H1 (cell line): ENCODE measurements at regions not wholly inside any gene's neighbourhood (a gene's known extent, or its start where the extent isn't known, plus 50 kb on each side); places are given as distances from the start of the nearest gene placed in this dataset.

Experiments used
- CTCF ChIA-PET: fragments of 300-600 bp; sonication (Branson Sonifier 250); formaldehyde crosslinking; loops from one replicate; lab custom pipeline; 2021; ENCODE audit not compliant: partially characterized antibody; lab: Charles Lee
- POLR2A ChIA-PET: fragments of 300-600 bp; sonication (Branson Sonifier 250); formaldehyde crosslinking; loops from one replicate; lab custom pipeline; 2021; ENCODE audit warnings: inconsistent platforms; ENCODE audit not compliant: partially characterized antibody; lab: Charles Lee
- DNase-seq, 2 experiments: peaks; one replicate each; pipeline versions ENCODE4 v3.0.0 to v3.0.0-alpha.2; 2010 to 2022; ENCODE audit warnings: low spot score in 2 of 2, low read depth in 1 of 2, mixed read lengths in 1 of 2
- FAIRE-seq: peaks from 2 replicates; lab custom pipeline; 2011; peaks lifted over from hg19 to GRCh38; lab: Jason Lieb, UNC
- H2AFZ ChIP-seq: 2 replicates; pipeline ENCODE4 v1.8.1; 2012; ENCODE audit warnings: low read length, inconsistent platforms
- H2AK5ac ChIP-seq: 2 replicates; pipeline ENCODE4 v1.6.1; 2013; ENCODE audit warnings: low read depth, low read length
- H2BK120ac ChIP-seq: replicated peaks from 2 replicates; pipeline ENCODE3; 2013; ENCODE audit warnings: low read depth, low read length, inconsistent platforms
- H2BK12ac ChIP-seq: 2 replicates; pipeline ENCODE4 v1.6.1; 2013; ENCODE audit warnings: low read depth, low read length
- H2BK15ac ChIP-seq: 2 replicates; pipeline ENCODE4 v1.6.1; 2013; ENCODE audit warnings: low read length
- H2BK20ac ChIP-seq: 2 replicates; pipeline ENCODE4 v1.6.1; 2013; ENCODE audit warnings: low read length
- H2BK5ac ChIP-seq: 2 replicates; pipeline ENCODE4 v1.6.1; 2013; ENCODE audit warnings: low read depth, low read length
- H3K14ac ChIP-seq: 2 replicates; pipeline ENCODE4 v1.6.1; 2013; ENCODE audit warnings: inconsistent platforms; ENCODE audit not compliant: insufficient read length
- H3K18ac ChIP-seq: 2 replicates; pipeline ENCODE4 v1.6.1; 2013; ENCODE audit warnings: low read length; ENCODE audit errors: extremely low read depth
- H3K23ac ChIP-seq: 2 replicates; pipeline ENCODE4 v1.6.1; 2013; ENCODE audit warnings: inconsistent platforms; ENCODE audit not compliant: insufficient read length
- H3K23me2 ChIP-seq: 2 replicates; pipeline ENCODE4 v1.6.1; 2013; ENCODE audit warnings: low read depth, low read length
- H3K27ac ChIP-seq: 2 replicates; pipeline ENCODE4 v1.6.1; 2011; ENCODE audit warnings: low read depth, low read length, inconsistent platforms
- H3K27me3 ChIP-seq, 4 experiments: replicated peaks in 1 of 4; 1 replicate in 1 of 4; 2 replicates in 3 of 4; pipeline versions ENCODE4 v1.6.1 to v1.8.1; 2011 to 2013; ENCODE audit warnings: low read length in 3 of 4, mild to moderate bottlenecking in 3 of 4, inconsistent platforms in 2 of 4, mixed read lengths in 2 of 4, moderate library complexity in 1 of 4; ENCODE audit not compliant: control insufficient read depth in 3 of 4, insufficient read depth in 3 of 4; ENCODE audit errors: extremely low read depth in 1 of 4
- H3K36me3 ChIP-seq, 4 experiments: 2 replicates each; pipeline versions ENCODE4 v1.6.1 to v1.8.1; 2011 to 2013; ENCODE audit warnings: mild to moderate bottlenecking in 4 of 4, low read length in 3 of 4, moderate library complexity in 2 of 4, control low read depth in 1 of 4, inconsistent platforms in 1 of 4; ENCODE audit not compliant: insufficient read depth in 4 of 4, control insufficient read depth in 2 of 4
- H3K4ac ChIP-seq: replicated peaks from 2 replicates; pipeline ENCODE3; 2013; ENCODE audit warnings: low read length, low read depth, mixed read lengths, inconsistent platforms; ENCODE audit not compliant: insufficient read length
- H3K4me1 ChIP-seq, 4 experiments: replicated peaks in 1 of 4; 1 replicate in 1 of 4; 2 replicates in 3 of 4; pipeline versions ENCODE4 v1.6.1 to v1.8.1; 2011 to 2013; ENCODE audit warnings: low read length in 3 of 4, inconsistent platforms in 2 of 4, mixed read lengths in 1 of 4; ENCODE audit not compliant: insufficient read depth in 4 of 4, control insufficient read depth in 3 of 4
- H3K4me2 ChIP-seq, 2 experiments: 2 replicates each; pipeline versions ENCODE4 v1.6.1 to v1.8.1; 2011 to 2013; ENCODE audit warnings: low read depth in 2 of 2, low read length in 2 of 2, control low read depth in 1 of 2, inconsistent platforms in 1 of 2, mild to moderate bottlenecking in 1 of 2; ENCODE audit not compliant: insufficient read depth in 1 of 2
- H3K4me3 ChIP-seq, 4 experiments: fragments of 200-600, 300-600 bp in 1 of 4; sonication (generic), shearing (Covaris generic), sonication (Bioruptor Twin) in 1 of 4; 2 replicates each; pipeline versions ENCODE4 v1.5.1 to v1.8.1; 2011 to 2016; ENCODE audit warnings: low read length in 4 of 4, low read depth in 3 of 4, control low read depth in 2 of 4, inconsistent platforms in 2 of 4, mild to moderate bottlenecking in 2 of 4, mixed read lengths in 1 of 4, moderate library complexity in 1 of 4; ENCODE audit not compliant: insufficient read depth in 2 of 4; ENCODE audit errors: extremely low read depth in 1 of 4
- H3K56ac ChIP-seq: replicated peaks from 2 replicates; pipeline ENCODE3; 2013; ENCODE audit warnings: low read depth, mild to moderate bottlenecking, mixed read lengths, low read length, inconsistent platforms; ENCODE audit not compliant: insufficient read length
- H3K79me1 ChIP-seq: 2 replicates; pipeline ENCODE4 v1.6.1; 2013; ENCODE audit warnings: low read depth, low read length, control low read depth
- H3K79me2 ChIP-seq, 2 experiments: 2 replicates each; pipeline versions ENCODE4 v1.6.1 to v1.8.1; 2012 to 2013; ENCODE audit warnings: low read length in 2 of 2, mild to moderate bottlenecking in 2 of 2, inconsistent platforms in 1 of 2; ENCODE audit not compliant: insufficient read depth in 2 of 2, control insufficient read depth in 1 of 2
- H3K9ac ChIP-seq, 4 experiments: replicated peaks in 1 of 4; 1 replicate in 1 of 4; 2 replicates in 3 of 4; pipeline versions ENCODE4 v1.6.1 to v1.8.1; 2011 to 2013; ENCODE audit warnings: low read depth in 3 of 4, low read length in 3 of 4, control low read depth in 2 of 4, mild to moderate bottlenecking in 2 of 4, moderate library complexity in 2 of 4, inconsistent platforms in 1 of 4; ENCODE audit errors: extremely low read depth in 1 of 4
- H3K9me3 ChIP-seq, 2 experiments: 2 replicates each; pipeline versions ENCODE4 v1.6.1 to v1.8.1; 2012 to 2013; ENCODE audit warnings: mild to moderate bottlenecking in 2 of 2, moderate library complexity in 2 of 2, control low read depth in 1 of 2, inconsistent platforms in 1 of 2, low read depth in 1 of 2, low read length in 1 of 2, mixed read lengths in 1 of 2; ENCODE audit not compliant: insufficient read depth in 2 of 2
- H4K20me1 ChIP-seq, 2 experiments: replicated peaks in 1 of 2; 2 replicates each; pipeline versions ENCODE3 to v1.8.1; 2011 to 2013; ENCODE audit warnings: inconsistent platforms in 2 of 2, low read length in 2 of 2, mild to moderate bottlenecking in 1 of 2; ENCODE audit not compliant: insufficient read depth in 2 of 2, control insufficient read depth in 1 of 2
- H4K5ac ChIP-seq: 2 replicates; pipeline ENCODE4 v1.6.1; 2013; ENCODE audit warnings: low read length, low read depth, mixed read lengths, inconsistent platforms; ENCODE audit not compliant: insufficient read length
- H4K8ac ChIP-seq: 2 replicates; pipeline ENCODE4 v1.8.0; 2013; ENCODE audit warnings: mild to moderate bottlenecking, moderate library complexity, low read length, inconsistent platforms; ENCODE audit not compliant: insufficient read depth; ENCODE audit errors: extremely low read depth
- H4K91ac ChIP-seq: replicated peaks from 2 replicates; pipeline ENCODE3; 2013; ENCODE audit warnings: low read length, mixed read lengths, inconsistent platforms; ENCODE audit not compliant: insufficient read length
- ASH2L ChIP-seq: fragments of 200-600, 300-600 bp; sonication (generic); IDR thresholded peaks from one replicate; pipeline ENCODE4 v1.7.1; 2017; ENCODE audit warnings: low read length
- CEBPB ChIP-seq: IDR thresholded peaks from 2 replicates; pipeline ENCODE4 v1.6.1; 2012; ENCODE audit warnings: low read depth, low read length
- CHD2 ChIP-seq: IDR thresholded peaks from 2 replicates; pipeline ENCODE4 v1.6.1; 2012; ENCODE audit warnings: low read length, improper control_type of control experiment
- POU5F1 ChIP-seq: IDR thresholded peaks from 2 replicates; pipeline ENCODE4 v1.6.1; 2011; ENCODE audit warnings: low read depth, mild to moderate bottlenecking, low read length, moderate library complexity
- SUZ12 ChIP-seq: fragments of 200-600 bp; sonication (generic); IDR thresholded peaks from 2 replicates; pipeline ENCODE4 v1.6.1; 2012; ENCODE audit warnings: mild to moderate bottlenecking, inconsistent platforms, low read length, moderate library complexity, mixed read lengths
- WGBS, 2 experiments: shearing (Covaris generic) in 1 of 2; methylation state at CpG; one replicate each; pipeline versions ENCODE4 v1.1.6 to v1.1.7; 2013 to 2015; ENCODE audit warnings: low lambda C conversion rate in 2 of 2, mixed read lengths in 2 of 2, inconsistent platforms in 1 of 2, low coverage in 1 of 2, missing lambda C conversion rate in 1 of 2; ENCODE audit not compliant: insufficient replicate concordance in 2 of 2, insufficient coverage in 1 of 2, insufficient read length in 1 of 2; ENCODE audit errors: extremely low coverage in 1 of 2, missing lambda C conversion rate in 1 of 2; 5-methylcytosine and 5-hydroxymethylcytosine counted together
- TF ChIP-seq, protein P1 (sequence below): IDR thresholded peaks from 2 replicates; pipeline ENCODE4 v1.6.1; 2012; ENCODE audit warnings: low read length, inconsistent platforms

DNA sequence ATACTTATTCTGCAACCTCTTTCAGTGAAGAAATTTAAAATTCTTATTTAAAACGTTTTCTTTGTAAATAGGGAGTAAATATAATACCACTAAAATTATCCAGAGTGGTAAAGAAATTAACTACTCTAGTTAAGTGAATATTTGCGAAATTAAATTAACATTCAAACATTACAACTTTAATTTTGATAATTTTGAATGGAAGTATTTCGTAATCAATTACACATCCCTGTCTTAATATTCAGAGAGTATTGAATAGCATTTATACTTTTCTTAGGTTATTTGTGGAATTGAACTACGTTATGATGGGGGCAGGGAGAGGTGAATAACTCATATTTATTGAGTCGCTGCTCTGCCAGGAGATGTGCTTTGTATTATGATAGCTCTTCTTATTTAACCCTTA is 96.3 kb upstream of the KIF26B start:
- Histone ChIP-seq H4K20me1 (no peaks in the 10 kb centered on the region), H4K5ac (no peak overlapping the region), H2BK20ac (no peak overlapping the region), H3K9ac (no peak overlapping the region), H3K4me3 (no peak overlapping the region), H3K79me2 (no peaks in the 10 kb centered on the region), H3K56ac (no peak overlapping the region), H3K4ac (no peak overlapping the region), H4K8ac (no peak overlapping the region), H2AFZ (no peak overlapping the region), H3K27me3 (no peaks in the 10 kb centered on the region), H3K4me2 (no peak overlapping the region), H3K23me2 (no peaks in the 10 kb centered on the region), H3K27ac (no peak overlapping the region), H4K91ac (no peak overlapping the region), H2BK5ac (no peak overlapping the region), H3K79me1 (no peaks in the 10 kb centered on the region), H2BK15ac (no peak overlapping the region), H3K36me3 (no peaks in the 10 kb centered on the region; a peak in 1 of 8 replicates), H3K9me3 (peaks cover 0 to 3% of the 10 kb centered on the region in 2 experiments; a peak in 1 of 4 replicates), H2BK12ac (no peak overlapping the region), H3K4me1 (peaks cover 5 to 10% (median 8%) of the 10 kb centered on the region in 4 experiments; a peak in 6 of 7 replicates), H2BK120ac (no peak overlapping the region), H2AK5ac (no peak overlapping the region), H3K14ac (no peak overlapping the region), H3K23ac (no peak overlapping the region), H3K18ac (no peak overlapping the region)
- FAIRE-seq (no peak), DNase-seq (no peak)
- ChIA-PET CTCF (interaction anchor here (2.2 kb wide), 1 partner anchor 16 kb away, joined by 10 read pairs; no protein-coding TSS in a partner anchor), POLR2A (no interaction called here)
- WGBS, 2 experiments = 84% methylated on average over 5 of the region's 5 CpGs; no CpG with 5 or more reads in 1 of the 2 experiments
- TF ChIP-seq SUZ12 (no peak), ASH2L (no peak), CEBPB (peak; percentile 23; the same call in 1 of the 2 replicates), CHD2 (no peak), POU5F1 (no peak)
- TF ChIP-seq, protein P1, sequence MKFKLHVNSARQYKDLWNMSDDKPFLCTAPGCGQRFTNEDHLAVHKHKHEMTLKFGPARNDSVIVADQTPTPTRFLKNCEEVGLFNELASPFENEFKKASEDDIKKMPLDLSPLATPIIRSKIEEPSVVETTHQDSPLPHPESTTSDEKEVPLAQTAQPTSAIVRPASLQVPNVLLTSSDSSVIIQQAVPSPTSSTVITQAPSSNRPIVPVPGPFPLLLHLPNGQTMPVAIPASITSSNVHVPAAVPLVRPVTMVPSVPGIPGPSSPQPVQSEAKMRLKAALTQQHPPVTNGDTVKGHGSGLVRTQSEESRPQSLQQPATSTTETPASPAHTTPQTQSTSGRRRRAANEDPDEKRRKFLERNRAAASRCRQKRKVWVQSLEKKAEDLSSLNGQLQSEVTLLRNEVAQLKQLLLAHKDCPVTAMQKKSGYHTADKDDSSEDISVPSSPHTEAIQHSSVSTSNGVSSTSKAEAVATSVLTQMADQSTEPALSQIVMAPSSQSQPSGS = no peak
